Spleen (tissue), 7 donors: ENCODE measurements at regions not wholly inside any gene's neighbourhood (a gene's known extent, or its start where the extent isn't known, plus 50 kb on each side); places are given as distances from the start of the nearest gene placed in this dataset.

Source experiments
- CTCF ChIP-seq, 11 experiments: fragments of 200-600 bp in 7 of 11; fragments of 450-650 bp in 4 of 11; sonication (generic) in 4 of 11; IDR thresholded peaks in 8 of 11; conservative IDR thresholded peaks in 3 of 11; 1 replicate in 7 of 11; 2 replicates in 4 of 11; pipeline versions ENCODE4 v1.4.0 to v1.8.0; 2016 to 2021; ENCODE audit warnings: antibody characterized with exemption in 11 of 11, inconsistent platforms in 4 of 11, mild to moderate bottlenecking in 1 of 11
- POLR2A ChIP-seq, 3 donors: fragments of 450-650 bp; IDR thresholded peaks; one replicate each; pipeline ENCODE4 v1.5.1; 2017; ENCODE audit warnings: antibody characterized with exemption in 3 of 3, mild to moderate bottlenecking in 1 of 3
- POLR2AphosphoS5 ChIP-seq, 3 donors: sonication (generic); formaldehyde crosslinking; IDR thresholded peaks; one replicate each; pipeline ENCODE4 v1.5.1; 2017; ENCODE audit warnings: antibody characterized with exemption in 3 of 3
- donor health status: DM: no; HTN: no; CAD: no; lungs with moderate emphysema.
- donor health status: DM: no; HTN: no; CAD: no.
- donor health status: DM: no; HTN: no; CAD: no.

GRCh38 chr12:65665817-65666216, 158.5 kb upstream of the HMGA2 start:
- no peak for TF ChIP-seq POLR2AphosphoS5 (IDR thresholded peaks at IDR 0.05)
- TF ChIP-seq POLR2A (IDR thresholded peaks at IDR 0.05) = no peak
- TF ChIP-seq CTCF (IDR thresholded peaks at IDR 0.05 in 8 of 11, conservative IDR thresholded peaks at IDR 0.05 in 3 of 11) = no peak
